Tibial nerve (tissue), 3 donors: ENCODE measurements at regions not wholly inside any gene's neighbourhood (a gene's known extent, or its start where the extent isn't known, plus 50 kb on each side); places are given as distances from the start of the nearest gene placed in this dataset.

Experiments
- CTCF ChIP-seq, 5 experiments: fragments of 200-600 bp in 3 of 5; fragments of 450-650 bp in 2 of 5; sonication (generic) in 3 of 5; IDR thresholded peaks; one replicate each; pipeline ENCODE4 v1.5.1; 2016 to 2019; ENCODE audit warnings: antibody characterized with exemption in 5 of 5, mild to moderate bottlenecking in 3 of 5, moderate library complexity in 2 of 5
- POLR2A ChIP-seq, 2 donors: fragments of 450-650 bp; IDR thresholded peaks; one replicate each; pipeline ENCODE4 v1.6.1; 2017; ENCODE audit warnings: antibody characterized with exemption in 2 of 2, mild to moderate bottlenecking in 2 of 2, moderate library complexity in 2 of 2

DNA sequence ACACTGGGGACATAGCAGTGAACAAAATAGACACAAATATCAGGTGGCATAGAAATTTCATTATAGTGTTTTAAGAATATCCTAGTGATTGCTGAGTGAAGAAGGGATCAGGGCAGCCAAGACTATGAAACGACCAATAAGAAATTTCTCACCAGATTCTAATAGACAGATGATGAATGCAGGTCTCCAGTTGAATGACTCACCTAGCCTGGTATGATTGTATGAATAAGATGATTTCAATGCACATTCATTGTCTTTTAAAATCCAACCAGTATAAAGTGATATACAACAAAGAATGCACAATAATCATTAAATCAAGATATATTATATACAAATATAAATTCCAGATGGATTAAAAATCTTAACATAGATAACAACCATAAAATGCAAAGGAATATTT, 124.5 kb upstream of the TENT5A start:
- TF ChIP-seq CTCF (IDR thresholded peaks at IDR 0.05) (no peak), POLR2A (IDR thresholded peaks at IDR 0.05) (no peak)
